ENCODE measurements at regions not wholly inside any gene's neighbourhood (a gene's known extent, or its start where the extent isn't known, plus 50 kb on each side); places are given as distances from the start of the nearest gene placed in this dataset.
"Not testable (repeated sequence)": the region's sequence is repeated elsewhere in the genome, so short reads cannot be mapped to it uniquely, and the experiment has no call there.

GRCh38 chr10:33485276-33485675 is 150.8 kb upstream of the NRP1 start:
- Histone ChIP-seq H3K4me3 (ENCODE audit: low read length) (no peak overlapping the region), H3K36me3 (ENCODE audit: insufficient read depth, low read length) (no peaks in the 10 kb centered on the region), H3K4me1 (ENCODE audit: insufficient read depth, low read length) (peaks cover 49% of the 10 kb centered on the region), H3K9me3 (ENCODE audit: low read length) (peaks cover 4% of the 10 kb centered on the region), H2AFZ (ENCODE audit: low read depth, low read length) (peak overlapping the region; percentile 32), H3K27me3 (ENCODE audit: insufficient read depth, low read length) (no peaks in the 10 kb centered on the region)

DNA sequence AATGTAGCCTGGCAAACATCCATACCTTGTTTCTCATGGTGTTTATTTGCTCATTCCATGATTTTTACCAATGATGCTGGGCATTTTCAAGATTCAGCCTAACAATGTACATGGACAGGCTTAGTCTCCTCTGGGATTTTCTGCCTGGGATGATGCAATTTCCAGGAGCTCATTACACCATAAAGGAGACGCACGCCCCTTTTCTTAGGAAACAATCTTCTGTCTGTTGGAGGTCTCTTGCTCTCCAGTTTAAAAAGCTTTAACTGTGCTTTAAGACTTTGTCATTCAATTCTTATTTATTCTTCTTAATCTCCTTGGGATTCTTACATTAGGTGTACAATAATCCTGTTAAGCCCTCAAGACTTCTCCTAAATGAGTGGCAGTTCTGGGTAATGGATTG is 150.3 kb upstream of the NRP1 start:
- no peak overlapping the region for H3K4me3 ChIP-seq (ENCODE audit: low read length)
- H3K4me1 ChIP-seq (ENCODE audit: insufficient read depth, low read length): peaks cover 49% of the 10 kb centered on the region
- no peaks in the 10 kb centered on the region for H3K36me3 ChIP-seq (ENCODE audit: insufficient read depth, low read length)
- H3K27me3 ChIP-seq (ENCODE audit: insufficient read depth, low read length): no peaks in the 10 kb centered on the region
- H2AFZ ChIP-seq (ENCODE audit: low read depth, low read length): peak overlapping the region; percentile 32
- peaks cover 4% of the 10 kb centered on the region for H3K9me3 ChIP-seq (ENCODE audit: low read length)

DNA sequence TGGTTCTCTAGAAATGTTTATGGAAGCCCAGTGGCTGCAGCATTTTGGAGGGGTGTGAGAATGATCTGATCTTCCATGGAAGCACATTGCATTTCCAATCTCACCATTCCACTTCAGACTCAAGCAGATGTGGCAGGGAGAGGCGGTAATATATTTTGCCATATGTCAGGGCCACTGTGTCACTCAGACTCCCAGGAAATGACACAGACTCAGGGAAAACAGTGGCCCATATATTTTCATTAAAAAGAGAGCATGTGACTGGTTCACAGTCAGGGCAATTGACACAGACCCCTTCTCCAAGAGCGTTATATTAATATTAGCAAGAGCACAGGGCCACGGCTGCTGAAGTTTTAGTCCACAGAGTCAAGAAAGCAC is 149.3 kb upstream of the NRP1 start:
- peaks cover 4% of the 10 kb centered on the region for H3K9me3 ChIP-seq (ENCODE audit: low read length)
- peaks cover 49% of the 10 kb centered on the region for H3K4me1 ChIP-seq (ENCODE audit: insufficient read depth, low read length)
- no peaks in the 10 kb centered on the region for H3K36me3 ChIP-seq (ENCODE audit: insufficient read depth, low read length)
- H3K4me3 ChIP-seq (ENCODE audit: low read length): no peak overlapping the region
- H2AFZ ChIP-seq (ENCODE audit: low read depth, low read length): no peak overlapping the region
- no peaks in the 10 kb centered on the region for H3K27me3 ChIP-seq (ENCODE audit: insufficient read depth, low read length)

DNA sequence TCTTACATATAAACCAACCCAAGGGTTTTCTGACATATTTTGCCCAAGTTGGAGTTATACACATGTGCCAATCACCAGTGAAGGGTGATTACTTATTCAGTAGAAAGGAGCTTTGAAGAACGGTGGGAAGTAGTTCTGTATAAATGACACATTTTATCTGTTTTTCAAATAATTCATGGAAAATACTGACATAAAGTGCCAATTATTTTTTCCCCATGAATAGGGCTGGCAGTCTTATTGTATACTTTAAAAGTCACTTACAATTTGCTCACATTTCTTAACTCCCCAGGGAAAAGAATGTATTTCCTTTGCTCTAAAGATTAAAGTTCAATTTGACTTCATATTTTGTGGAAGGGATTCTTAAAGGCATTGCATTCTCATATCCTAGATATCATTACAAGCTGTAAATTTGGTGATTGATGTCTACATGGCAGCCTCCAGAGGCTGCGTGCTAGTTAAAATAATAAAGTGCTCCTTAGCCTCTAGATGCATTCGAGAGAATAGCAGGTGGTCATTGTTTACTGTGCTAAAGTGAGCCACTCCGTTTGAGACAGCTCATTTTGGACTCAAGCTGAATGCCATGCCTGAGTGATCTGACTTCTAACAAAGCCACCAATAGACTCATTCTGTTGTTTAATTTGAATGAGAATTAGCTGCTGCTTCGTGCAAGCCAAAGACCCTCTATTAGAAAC is 148.8 kb upstream of the NRP1 start:
- peaks cover 49% of the 10 kb centered on the region for H3K4me1 ChIP-seq (ENCODE audit: insufficient read depth, low read length)
- no peak overlapping the region for H3K4me3 ChIP-seq (ENCODE audit: low read length)
- no peak overlapping the region for H2AFZ ChIP-seq (ENCODE audit: low read depth, low read length)
- H3K9me3 ChIP-seq (ENCODE audit: low read length): peaks cover 4% of the 10 kb centered on the region
- no peaks in the 10 kb centered on the region for H3K27me3 ChIP-seq (ENCODE audit: insufficient read depth, low read length)
- no peaks in the 10 kb centered on the region for H3K36me3 ChIP-seq (ENCODE audit: insufficient read depth, low read length)

DNA sequence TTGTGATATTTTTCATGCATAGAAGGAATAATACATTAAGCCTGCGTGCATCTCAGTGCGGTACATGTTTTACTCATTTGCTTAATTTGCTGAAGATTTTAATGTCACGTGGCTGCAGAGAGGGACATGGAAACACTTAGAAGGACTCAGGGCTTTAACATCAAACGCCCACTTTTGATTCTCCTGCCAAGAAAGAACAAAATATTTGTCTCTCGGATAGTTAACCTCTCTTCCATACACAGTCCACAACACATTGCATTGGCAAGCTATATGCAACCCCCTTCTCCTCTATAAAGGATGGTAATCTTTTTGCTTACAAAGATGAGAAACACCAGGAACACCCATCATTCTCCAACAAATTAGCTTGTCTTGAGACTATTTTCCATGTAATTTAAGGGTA is 148.0 kb upstream of the NRP1 start:
- H3K27me3 ChIP-seq (ENCODE audit: insufficient read depth, low read length): no peaks in the 10 kb centered on the region
- H3K4me1 ChIP-seq (ENCODE audit: insufficient read depth, low read length): peaks cover 49% of the 10 kb centered on the region
- no peak overlapping the region for H3K4me3 ChIP-seq (ENCODE audit: low read length)
- H2AFZ ChIP-seq (ENCODE audit: low read depth, low read length): no peak overlapping the region
- no peaks in the 10 kb centered on the region for H3K36me3 ChIP-seq (ENCODE audit: insufficient read depth, low read length)
- H3K9me3 ChIP-seq (ENCODE audit: low read length): peaks cover 4% of the 10 kb centered on the region

DNA sequence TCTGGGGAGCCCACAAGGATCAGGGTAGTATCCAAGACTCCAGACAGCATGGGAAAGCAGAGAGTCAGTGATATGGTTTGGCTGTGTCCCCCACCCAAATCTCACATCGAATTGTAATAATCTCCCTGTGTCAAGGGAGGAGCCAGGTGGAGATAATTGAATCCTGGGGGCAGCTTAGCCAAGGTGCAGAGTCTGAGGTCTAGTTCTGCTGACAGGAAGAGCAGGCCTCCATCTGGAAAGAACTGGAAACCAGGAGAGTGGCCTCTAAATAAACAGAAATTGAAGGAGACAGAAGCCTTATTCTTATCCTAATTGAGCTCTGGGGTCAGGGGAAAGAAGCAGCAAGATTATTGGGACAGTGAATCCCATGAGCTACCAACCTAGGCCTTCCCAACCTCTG is 146.7 kb upstream of the NRP1 start:
- H3K36me3 ChIP-seq (ENCODE audit: insufficient read depth, low read length): no peaks in the 10 kb centered on the region
- H3K27me3 ChIP-seq (ENCODE audit: insufficient read depth, low read length): no peaks in the 10 kb centered on the region
- no peak overlapping the region for H3K4me3 ChIP-seq (ENCODE audit: low read length)
- peaks cover 4% of the 10 kb centered on the region for H3K9me3 ChIP-seq (ENCODE audit: low read length)
- H3K4me1 ChIP-seq (ENCODE audit: insufficient read depth, low read length): peaks cover 45% of the 10 kb centered on the region
- H2AFZ ChIP-seq (ENCODE audit: low read depth, low read length): no peak overlapping the region

- H3K4me1 ChIP-seq (ENCODE audit: insufficient read depth, low read length): peaks cover 42% of the 10 kb centered on the region
- H3K9me3 ChIP-seq (ENCODE audit: low read length); H3K36me3 ChIP-seq (ENCODE audit: insufficient read depth, low read length); H3K4me3 ChIP-seq (ENCODE audit: low read length); H2AFZ ChIP-seq (ENCODE audit: low read depth, low read length); H3K27me3 ChIP-seq (ENCODE audit: insufficient read depth, low read length): not testable (repeated sequence)
These were observed 145.9 kb upstream of the NRP1 start for GRCh38 chr10:33480417-33480816.

DNA sequence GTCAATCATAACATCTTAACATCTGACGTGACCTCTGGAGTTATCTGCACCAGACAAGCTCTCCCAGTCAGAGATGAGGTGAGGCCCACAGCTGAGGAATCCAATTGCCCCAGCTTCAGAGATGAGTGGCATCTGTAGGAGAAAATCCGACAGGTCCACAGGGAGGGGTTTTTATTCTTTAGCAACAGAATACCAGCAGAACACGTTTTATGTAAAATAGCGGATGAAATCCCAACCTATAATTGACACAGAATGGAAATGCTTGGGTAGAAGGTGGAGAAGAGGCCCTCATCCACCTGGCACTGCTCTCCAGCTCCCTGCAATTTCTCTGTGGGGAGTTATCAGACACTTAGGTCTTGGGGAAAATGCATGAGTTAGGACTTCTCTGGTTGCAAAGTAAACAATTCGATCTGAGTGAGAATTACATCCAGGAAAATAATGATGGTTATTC is 144.2 kb upstream of the NRP1 start:
- H2AFZ ChIP-seq (ENCODE audit: low read depth, low read length): no peak overlapping the region
- H3K4me1 ChIP-seq (ENCODE audit: insufficient read depth, low read length): peaks cover 25% of the 10 kb centered on the region
- peaks cover 4% of the 10 kb centered on the region for H3K9me3 ChIP-seq (ENCODE audit: low read length)
- no peak overlapping the region for H3K4me3 ChIP-seq (ENCODE audit: low read length)
- H3K36me3 ChIP-seq (ENCODE audit: insufficient read depth, low read length): no peaks in the 10 kb centered on the region
- H3K27me3 ChIP-seq (ENCODE audit: insufficient read depth, low read length): no peaks in the 10 kb centered on the region

DNA sequence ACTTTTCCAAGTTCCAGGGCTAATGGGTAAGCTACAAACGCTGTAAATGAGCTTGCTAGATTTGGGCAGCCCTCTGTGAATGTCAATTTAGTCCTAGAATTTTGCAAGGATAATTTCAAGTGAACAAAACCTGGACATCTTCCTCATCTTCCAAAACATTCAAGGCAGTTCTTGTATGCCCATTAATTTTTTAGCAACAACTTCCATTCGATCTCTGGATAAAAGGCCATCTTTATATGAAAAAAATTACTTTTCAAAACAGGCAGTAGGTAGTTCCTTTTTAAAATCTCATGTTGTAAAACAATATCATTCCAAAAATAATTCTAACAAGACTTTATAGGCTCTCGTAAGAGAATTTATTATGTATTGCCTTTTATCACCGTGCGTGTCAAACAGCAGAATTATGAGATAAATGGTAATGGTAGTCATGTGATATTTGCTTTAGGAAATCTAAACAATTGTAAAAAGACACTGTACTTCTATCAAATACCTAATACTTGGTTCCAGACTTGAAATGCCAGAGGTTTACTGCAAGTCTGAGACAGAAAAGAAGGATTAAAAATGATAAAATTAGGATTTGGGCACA is 143.7 kb upstream of the NRP1 start:
- H3K4me1 ChIP-seq (ENCODE audit: insufficient read depth, low read length): peaks cover 20% of the 10 kb centered on the region
- H3K27me3 ChIP-seq (ENCODE audit: insufficient read depth, low read length): no peaks in the 10 kb centered on the region
- no peak overlapping the region for H2AFZ ChIP-seq (ENCODE audit: low read depth, low read length)
- no peaks in the 10 kb centered on the region for H3K36me3 ChIP-seq (ENCODE audit: insufficient read depth, low read length)
- no peak overlapping the region for H3K4me3 ChIP-seq (ENCODE audit: low read length)
- peaks cover 4% of the 10 kb centered on the region for H3K9me3 ChIP-seq (ENCODE audit: low read length)

GRCh38 chr10:33477291-33478088 is 143.0 kb upstream of the NRP1 start:
- Histone ChIP-seq H2AFZ (ENCODE audit: low read depth, low read length) (no peak overlapping the region), H3K36me3 (ENCODE audit: insufficient read depth, low read length) (no peaks in the 10 kb centered on the region), H3K4me3 (ENCODE audit: low read length) (no peak overlapping the region), H3K9me3 (ENCODE audit: low read length) (peaks cover 4% of the 10 kb centered on the region), H3K27me3 (ENCODE audit: insufficient read depth, low read length) (no peaks in the 10 kb centered on the region), H3K4me1 (ENCODE audit: insufficient read depth, low read length) (peaks cover 13% of the 10 kb centered on the region)

DNA sequence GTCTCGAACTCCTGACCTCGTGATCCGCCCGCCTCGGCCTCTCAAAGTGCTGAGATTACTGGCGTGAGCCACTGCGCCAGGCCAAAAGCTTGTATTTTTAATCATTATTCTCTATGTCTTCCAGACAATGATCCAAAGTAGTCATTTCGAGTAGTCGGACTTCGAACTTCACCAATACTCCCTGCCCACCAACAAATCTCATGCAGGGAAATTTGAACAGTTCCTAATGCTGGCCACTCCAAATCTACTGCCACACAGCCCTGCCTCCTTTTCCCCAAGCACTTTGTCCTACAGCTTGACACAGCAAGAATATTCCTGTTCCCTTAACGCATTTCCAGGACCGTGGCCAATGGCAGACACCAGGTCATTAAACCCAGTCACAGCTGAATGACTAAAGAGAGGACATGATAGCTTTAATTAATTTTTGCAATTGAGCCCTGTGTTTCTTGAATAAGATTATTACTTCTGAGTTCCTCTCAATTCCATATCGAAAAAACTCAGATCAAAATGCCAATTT is 142.3 kb upstream of the NRP1 start:
- Histone ChIP-seq H2AFZ (ENCODE audit: low read depth, low read length) (no peak overlapping the region), H3K27me3 (ENCODE audit: insufficient read depth, low read length) (no peaks in the 10 kb centered on the region), H3K4me1 (ENCODE audit: insufficient read depth, low read length) (peaks cover 6% of the 10 kb centered on the region), H3K4me3 (ENCODE audit: low read length) (no peak overlapping the region), H3K9me3 (ENCODE audit: low read length) (peaks cover 4% of the 10 kb centered on the region), H3K36me3 (ENCODE audit: insufficient read depth, low read length) (no peaks in the 10 kb centered on the region)

DNA sequence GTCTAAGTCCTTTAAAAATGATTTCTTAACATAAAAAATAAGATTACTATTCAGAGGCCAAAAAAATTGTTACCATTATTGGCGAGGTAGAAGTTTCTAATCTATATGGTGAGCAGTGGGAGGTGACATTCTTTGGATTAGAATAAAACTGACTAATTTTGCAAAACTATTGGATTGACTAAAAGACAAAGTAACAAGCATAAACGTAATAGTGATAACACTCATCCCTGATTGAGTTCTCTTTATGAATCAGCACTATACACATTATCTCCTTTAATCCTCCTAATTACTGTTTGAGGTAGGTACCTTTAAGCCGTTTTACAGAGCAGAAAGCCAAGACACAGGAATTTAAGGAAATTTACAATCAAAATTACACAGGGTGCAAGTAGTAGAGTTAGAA is 139.2 kb upstream of the NRP1 start:
- H3K27me3 ChIP-seq (ENCODE audit: insufficient read depth, low read length): no peaks in the 10 kb centered on the region
- H3K9me3 ChIP-seq (ENCODE audit: low read length): no peaks in the 10 kb centered on the region
- H3K4me1 ChIP-seq (ENCODE audit: insufficient read depth, low read length): no peaks in the 10 kb centered on the region
- H2AFZ ChIP-seq (ENCODE audit: low read depth, low read length): no peak overlapping the region
- no peak overlapping the region for H3K4me3 ChIP-seq (ENCODE audit: low read length)
- no peaks in the 10 kb centered on the region for H3K36me3 ChIP-seq (ENCODE audit: insufficient read depth, low read length)

DNA sequence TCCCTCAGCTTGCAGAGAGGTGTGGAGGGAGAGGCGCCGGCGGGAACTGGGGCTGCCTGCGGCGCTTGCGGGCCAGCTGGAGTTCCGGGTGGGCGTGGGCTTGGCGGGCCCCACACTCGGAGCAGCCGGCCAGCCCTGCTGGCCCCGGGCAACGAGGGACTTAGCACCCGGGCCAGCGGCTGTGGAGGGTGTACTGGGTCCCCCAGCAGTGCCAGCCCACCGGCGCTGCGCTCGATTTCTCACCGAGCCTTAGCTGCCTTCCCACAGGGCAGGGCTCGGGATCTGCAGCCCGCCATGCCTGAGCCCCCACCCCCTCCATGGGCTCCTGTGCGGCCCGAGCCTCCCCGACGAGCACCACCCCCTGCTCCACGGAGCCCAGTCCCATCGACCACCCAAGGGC is 133.5 kb upstream of the NRP1 start:
- not testable (repeated sequence) for H3K27me3 ChIP-seq (ENCODE audit: insufficient read depth, low read length); H2AFZ ChIP-seq (ENCODE audit: low read depth, low read length); H3K9me3 ChIP-seq (ENCODE audit: low read length); H3K36me3 ChIP-seq (ENCODE audit: insufficient read depth, low read length); H3K4me3 ChIP-seq (ENCODE audit: low read length); H3K4me1 ChIP-seq (ENCODE audit: insufficient read depth, low read length)

Data from neuron (in vitro differentiated cells).